ENCODE measurements at regions not wholly inside any gene's neighbourhood (a gene's known extent, or its start where the extent isn't known, plus 50 kb on each side); places are given as distances from the start of the nearest gene placed in this dataset.

DNA sequence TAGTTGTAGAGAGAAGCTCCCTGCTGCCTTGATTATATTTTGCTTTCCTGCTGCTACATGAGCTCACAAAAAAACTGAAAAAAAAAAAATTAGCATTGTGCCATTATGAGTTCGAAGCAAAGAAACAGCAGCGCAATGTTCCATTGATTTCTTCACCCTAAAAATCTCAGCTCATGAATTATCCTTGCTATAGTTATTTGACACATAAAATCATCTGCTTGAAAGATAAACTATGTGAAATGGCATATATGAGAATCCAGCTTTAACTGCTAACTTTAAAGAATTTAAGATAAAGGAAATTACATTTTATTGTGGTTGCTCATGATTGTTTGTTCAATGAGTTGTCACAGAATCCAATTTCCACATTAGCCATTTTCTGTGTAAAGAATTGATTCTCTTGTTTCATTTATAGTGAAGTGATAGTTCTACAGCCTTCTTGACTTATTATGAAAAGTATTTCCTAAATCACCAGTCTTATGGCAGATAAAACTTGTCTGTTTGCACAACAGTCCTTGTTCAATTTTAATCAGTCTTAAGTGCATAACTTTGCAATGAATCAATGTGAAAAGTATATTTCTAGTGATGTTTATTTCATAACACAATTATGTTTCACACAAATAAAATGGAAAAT is 1275.0 kb upstream of the CDH9 start:
- Histone ChIP-seq H2BK12ac (ENCODE audit: low read depth, low read length) (no peak overlapping the region), H3K27ac (ENCODE audit: low read depth, low read length) (no peak overlapping the region), H3K9me3 (ENCODE audit: insufficient read depth in 2 of 2, low read depth in 1 of 2, low read length in 1 of 2) (no peaks in the 10 kb centered on the region), H2BK120ac (replicated peaks; ENCODE audit: low read depth, low read length) (no peak overlapping the region), H2AK5ac (ENCODE audit: low read depth, low read length) (no peak overlapping the region), H3K9ac (replicated peaks in 1 of 4; ENCODE audit: extremely low read depth in 1 of 4, low read depth in 3 of 4, low read length in 3 of 4) (no peak overlapping the region), H3K18ac (ENCODE audit: extremely low read depth, low read length) (no peak overlapping the region), H3K79me2 (ENCODE audit: control insufficient read depth in 1 of 2, insufficient read depth in 2 of 2, low read length in 2 of 2) (no peaks in the 10 kb centered on the region), H2BK15ac (ENCODE audit: low read length) (no peak overlapping the region), H3K4ac (replicated peaks; ENCODE audit: insufficient read length, low read depth, low read length) (no peak overlapping the region), H4K91ac (replicated peaks; ENCODE audit: insufficient read length, low read length) (no peak overlapping the region), H2BK20ac (ENCODE audit: low read length) (no peak overlapping the region), H3K56ac (replicated peaks; ENCODE audit: insufficient read length, low read depth, low read length) (no peak overlapping the region), H3K14ac (ENCODE audit: insufficient read length) (no peak overlapping the region), H3K79me1 (ENCODE audit: low read depth, low read length) (no peaks in the 10 kb centered on the region), H4K8ac (ENCODE audit: extremely low read depth, insufficient read depth, low read length) (no peak overlapping the region), H3K4me1 (replicated peaks in 1 of 4; ENCODE audit: control insufficient read depth in 3 of 4, insufficient read depth in 4 of 4, low read length in 3 of 4) (no peaks in the 10 kb centered on the region), H2AFZ (ENCODE audit: low read length) (no peak overlapping the region), H3K4me3 (ENCODE audit: extremely low read depth in 1 of 4, insufficient read depth in 2 of 4, low read depth in 3 of 4, low read length in 4 of 4) (no peak overlapping the region), H2BK5ac (ENCODE audit: low read depth, low read length) (no peak overlapping the region), H3K23ac (ENCODE audit: insufficient read length) (no peak overlapping the region), H3K4me2 (ENCODE audit: insufficient read depth in 1 of 2, low read depth in 2 of 2, low read length in 2 of 2) (no peak overlapping the region), H4K20me1 (replicated peaks in 1 of 2; ENCODE audit: control insufficient read depth in 1 of 2, insufficient read depth in 2 of 2, low read length in 2 of 2) (no peaks in the 10 kb centered on the region), H4K5ac (ENCODE audit: insufficient read length, low read depth, low read length) (no peak overlapping the region), H3K27me3 (replicated peaks in 1 of 4; ENCODE audit: control insufficient read depth in 3 of 4, extremely low read depth in 1 of 4, insufficient read depth in 3 of 4, low read length in 3 of 4) (no peaks in the 10 kb centered on the region), H3K23me2 (ENCODE audit: low read depth, low read length) (no peaks in the 10 kb centered on the region; the same call in 1 of the 2 replicates), H3K36me3 (ENCODE audit: control insufficient read depth in 2 of 4, insufficient read depth in 4 of 4, low read length in 3 of 4) (no peaks in the 10 kb centered on the region)
- WGBS, 2 experiments (ENCODE audit: extremely low coverage in 1 of 2, insufficient coverage in 1 of 2, insufficient read length in 1 of 2, insufficient replicate concordance in 2 of 2, low coverage in 1 of 2, low lambda C conversion rate in 2 of 2, missing lambda C conversion rate in 1 of 2) = 98% methylated on average over 2 of the region's 2 CpGs; no CpG with 5 or more reads in 1 of the 2 experiments
- TF ChIP-seq PHF8 (conservative IDR thresholded peaks at IDR 0.05; ENCODE audit: low read depth, low read length) (no peak), CREB1 (IDR thresholded peaks at IDR 0.05) (no peak), NANOG (IDR thresholded peaks at IDR 0.05; ENCODE audit: insufficient read depth, low read depth, low read length, poor library complexity, severe bottlenecking) (no peak), ASH2L (IDR thresholded peaks at IDR 0.05; ENCODE audit: low read length) (no peak), SRF (IDR thresholded peaks at IDR 0.05; ENCODE audit: low read depth, low read length) (no peak), TCF12 (IDR thresholded peaks at IDR 0.05; ENCODE audit: low read depth, low read length) (no peak), CHD1 (IDR thresholded peaks at IDR 0.05; ENCODE audit: low read depth, low read length) (no peak), NRF1 (IDR thresholded peaks at IDR 0.05; ENCODE audit: low read depth, low read length) (no peak), FOSL1 (IDR thresholded peaks at IDR 0.05; ENCODE audit: insufficient read depth, low read depth, low read length) (no peak), SAP30 (IDR thresholded peaks at IDR 0.05; ENCODE audit: insufficient read depth, insufficient replicate concordance, low read length) (no peak), POLR2AphosphoS5 (IDR thresholded peaks at IDR 0.05; ENCODE audit: low read depth, low read length) (no peak), BCL11A (IDR thresholded peaks at IDR 0.05; ENCODE audit: low read depth in 2 of 2, low read length in 2 of 2) (no peak), BRCA1 (IDR thresholded peaks at IDR 0.05; ENCODE audit: low read depth, low read length) (no peak), TBP (IDR thresholded peaks at IDR 0.05; ENCODE audit: low read depth, low read length) (no peak), GABPA (IDR thresholded peaks at IDR 0.05; ENCODE audit: borderline replicate concordance, insufficient read depth, low read length) (no peak), RBBP5 (IDR thresholded peaks at IDR 0.05; ENCODE audit: borderline replicate concordance, low read depth, low read length) (no peak)
- CTCF ChIA-PET (ENCODE audit: partially characterized antibody) = no interaction called here
- POLR2A ChIA-PET (ENCODE audit: partially characterized antibody) = no interaction called here
- DNase-seq (ENCODE audit: low read depth in 1 of 2, low spot score in 2 of 2) (no peak), FAIRE-seq (no peak)

Data from H1 (cell line).